ENCODE measurements at regions not wholly inside any gene's neighbourhood (a gene's known extent, or its start where the extent isn't known, plus 50 kb on each side); places are given as distances from the start of the nearest gene placed in this dataset.

DNA sequence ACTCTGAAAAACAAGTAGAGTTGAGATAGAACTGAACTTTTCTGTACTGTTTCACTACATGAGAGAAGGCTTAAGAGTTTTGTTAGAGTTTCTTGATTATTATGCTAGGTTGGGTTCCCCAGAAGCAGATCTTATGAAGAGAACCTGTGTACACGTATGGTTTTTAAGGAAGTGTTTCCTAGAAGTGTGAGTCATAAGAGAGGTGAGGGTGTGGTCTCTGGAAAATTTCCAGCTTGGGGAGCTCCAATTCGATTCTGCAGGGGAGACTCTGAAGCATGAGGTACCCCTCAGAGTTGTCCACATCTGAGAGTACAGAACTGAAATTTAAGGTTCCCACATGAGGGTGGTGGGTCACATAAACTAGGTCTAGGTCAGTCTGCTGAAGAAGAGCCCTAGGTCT is 83.3 kb upstream of the MAP2 start:
- TF ChIP-seq, protein P1, sequence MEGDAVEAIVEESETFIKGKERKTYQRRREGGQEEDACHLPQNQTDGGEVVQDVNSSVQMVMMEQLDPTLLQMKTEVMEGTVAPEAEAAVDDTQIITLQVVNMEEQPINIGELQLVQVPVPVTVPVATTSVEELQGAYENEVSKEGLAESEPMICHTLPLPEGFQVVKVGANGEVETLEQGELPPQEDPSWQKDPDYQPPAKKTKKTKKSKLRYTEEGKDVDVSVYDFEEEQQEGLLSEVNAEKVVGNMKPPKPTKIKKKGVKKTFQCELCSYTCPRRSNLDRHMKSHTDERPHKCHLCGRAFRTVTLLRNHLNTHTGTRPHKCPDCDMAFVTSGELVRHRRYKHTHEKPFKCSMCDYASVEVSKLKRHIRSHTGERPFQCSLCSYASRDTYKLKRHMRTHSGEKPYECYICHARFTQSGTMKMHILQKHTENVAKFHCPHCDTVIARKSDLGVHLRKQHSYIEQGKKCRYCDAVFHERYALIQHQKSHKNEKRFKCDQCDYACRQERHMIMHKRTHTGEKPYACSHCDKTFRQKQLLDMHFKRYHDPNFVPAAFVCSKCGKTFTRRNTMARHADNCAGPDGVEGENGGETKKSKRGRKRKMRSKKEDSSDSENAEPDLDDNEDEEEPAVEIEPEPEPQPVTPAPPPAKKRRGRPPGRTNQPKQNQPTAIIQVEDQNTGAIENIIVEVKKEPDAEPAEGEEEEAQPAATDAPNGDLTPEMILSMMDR (IDR thresholded peaks at IDR 0.05): no peak
- TF ChIP-seq FOSL2 (IDR thresholded peaks at IDR 0.05; ENCODE audit: borderline replicate concordance, low read depth): no peak
- no peak for TF ChIP-seq TAF1 (IDR thresholded peaks at IDR 0.05; ENCODE audit: borderline replicate concordance, low read depth, low read length)
- no peak for TF ChIP-seq REST (IDR thresholded peaks at IDR 0.05; ENCODE audit: low read depth, low read length)
- no peak for TF ChIP-seq RFX5 (IDR thresholded peaks at IDR 0.05; ENCODE audit: low read length)
- no peak for TF ChIP-seq FOXM1 (IDR thresholded peaks at IDR 0.05; ENCODE audit: low read depth)
- TF ChIP-seq TCF12 (IDR thresholded peaks at IDR 0.05): no peak
- TF ChIP-seq SMC3 (IDR thresholded peaks at IDR 0.05; ENCODE audit: low read depth, low read length): no peak
- no peak for TF ChIP-seq POLR2AphosphoS5 (IDR thresholded peaks at IDR 0.05; ENCODE audit: low read depth, low read length)
- TF ChIP-seq, protein P2, sequence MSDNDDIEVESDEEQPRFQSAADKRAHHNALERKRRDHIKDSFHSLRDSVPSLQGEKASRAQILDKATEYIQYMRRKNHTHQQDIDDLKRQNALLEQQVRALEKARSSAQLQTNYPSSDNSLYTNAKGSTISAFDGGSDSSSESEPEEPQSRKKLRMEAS (IDR thresholded peaks at IDR 0.05; ENCODE audit: low read depth): no peak
- TF ChIP-seq NRF1 (IDR thresholded peaks at IDR 0.05; ENCODE audit: low read depth, low read length): no peak
- no peak for TF ChIP-seq CHD2 (IDR thresholded peaks at IDR 0.05; ENCODE audit: low read length, partially characterized antibody)
- TF ChIP-seq, protein P3, sequence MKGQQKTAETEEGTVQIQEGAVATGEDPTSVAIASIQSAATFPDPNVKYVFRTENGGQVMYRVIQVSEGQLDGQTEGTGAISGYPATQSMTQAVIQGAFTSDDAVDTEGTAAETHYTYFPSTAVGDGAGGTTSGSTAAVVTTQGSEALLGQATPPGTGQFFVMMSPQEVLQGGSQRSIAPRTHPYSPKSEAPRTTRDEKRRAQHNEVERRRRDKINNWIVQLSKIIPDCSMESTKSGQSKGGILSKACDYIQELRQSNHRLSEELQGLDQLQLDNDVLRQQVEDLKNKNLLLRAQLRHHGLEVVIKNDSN (IDR thresholded peaks at IDR 0.05; ENCODE audit: borderline replicate concordance, low read depth): no peak

All from SK-N-SH (cell line).